Right lobe of liver (tissue), 6 donors: ENCODE measurements at regions not wholly inside any gene's neighbourhood (a gene's known extent, or its start where the extent isn't known, plus 50 kb on each side); places are given as distances from the start of the nearest gene placed in this dataset.

ENCODE experiments used
- ATAC-seq, 4 donors: fragments of 200-7000 bp; cut with Tn5 transposase; one replicate each; pipeline ENCODE4 v1.9.1; 2020; ENCODE audit warnings: mild to moderate bottlenecking in 4 of 4, moderate library complexity in 4 of 4
- DNase-seq, 3 donors: peaks; one replicate each; pipeline ENCODE4 v3.0.0-alpha.2; 2020
- H3K27ac ChIP-seq, 3 donors: fragments of 200-600 bp; one replicate each; pipeline ENCODE4 v1.8.0; 2022
- H3K27me3 ChIP-seq, 2 donors: fragments of 200-600 bp; one replicate each; pipeline ENCODE4 v1.8.0; 2022
- H3K36me3 ChIP-seq, 4 donors: fragments of 200-600 bp; sonication (generic) in 1 of 4; one replicate each; pipeline versions ENCODE4 v1.5.1 to v1.8.0; 2017 to 2022; ENCODE audit warnings: control low read depth in 1 of 4
- H3K4me1 ChIP-seq, 4 donors: fragments of 200-600 bp; sonication (generic) in 1 of 4; one replicate each; pipeline versions ENCODE4 v1.5.1 to v1.8.0; 2017 to 2022; ENCODE audit warnings: control low read depth in 1 of 4
- H3K4me3 ChIP-seq, 3 donors: fragments of 200-600 bp; one replicate each; pipeline ENCODE4 v1.8.0; 2022
- H3K9me3 ChIP-seq, 4 donors: fragments of 200-600 bp; sonication (generic) in 1 of 4; one replicate each; pipeline versions ENCODE4 v1.5.1 to v1.8.0; 2017 to 2022; ENCODE audit warnings: control low read depth in 1 of 4
- POLR2A ChIP-seq: fragments of 450-650 bp; IDR thresholded peaks from one replicate; pipeline ENCODE4 v1.6.1; 2017; ENCODE audit warnings: antibody characterized with exemption, mild to moderate bottlenecking
- WGBS: methylation state at CpG from one replicate; pipeline ENCODE4 v1.1.6; 2018; ENCODE audit warnings: low coverage, low lambda C conversion rate; ENCODE audit not compliant: insufficient coverage; ENCODE audit errors: missing lambda C conversion rate; 5-methylcytosine and 5-hydroxymethylcytosine counted together
- intact Hi-C, 2 donors: fragments of 100-400 bp; cut with DNase I; formaldehyde crosslinking; loops; one replicate each; pipeline versions ENCODE4 v1.11.2 to v1.14.1; 2022
- TF ChIP-seq, protein P1 (sequence below), 4 donors: fragments of 200-600 bp in 3 of 4; fragments of 450-650 bp in 1 of 4; IDR thresholded peaks; one replicate each; pipeline versions ENCODE4 v1.5.1 to v1.8.0; 2016 to 2022; ENCODE audit warnings: antibody characterized with exemption in 4 of 4, mild to moderate bottlenecking in 2 of 4
- donor health status: DM: no; HTN: yes; CAD: no.
- donor health status: DM: no; HTN: no; CAD: no.
- donor health status: DM: no; HTN: no; CAD: no.
- donor health status: DM: no; HTN: yes; CAD: no.
- donor health status: DM: no; HTN: yes; CAD: no.

DNA sequence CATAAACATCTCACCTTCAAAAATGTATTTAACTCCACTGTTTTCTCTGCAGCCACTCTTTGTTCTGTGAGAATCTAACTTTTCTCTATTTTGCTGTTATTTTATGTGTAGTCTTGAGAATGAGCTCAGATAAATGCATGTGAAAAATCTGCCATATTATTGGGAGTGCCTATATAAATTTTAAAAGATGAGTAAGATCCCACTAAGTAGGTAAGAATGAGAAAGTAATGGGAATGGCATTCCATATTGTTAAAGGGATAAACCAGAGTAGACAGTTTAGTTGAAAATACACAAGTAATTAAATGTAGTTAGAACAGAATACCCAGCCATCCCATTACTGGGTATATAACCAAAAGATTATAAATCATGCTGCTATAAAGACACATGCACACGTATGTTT is 817.2 kb downstream of the FAM181B start:
- no peaks in the 10 kb centered on the region for H3K9me3 ChIP-seq
- intact Hi-C loops = no loop called here
- no peak for DNase-seq
- TF ChIP-seq, protein P1, sequence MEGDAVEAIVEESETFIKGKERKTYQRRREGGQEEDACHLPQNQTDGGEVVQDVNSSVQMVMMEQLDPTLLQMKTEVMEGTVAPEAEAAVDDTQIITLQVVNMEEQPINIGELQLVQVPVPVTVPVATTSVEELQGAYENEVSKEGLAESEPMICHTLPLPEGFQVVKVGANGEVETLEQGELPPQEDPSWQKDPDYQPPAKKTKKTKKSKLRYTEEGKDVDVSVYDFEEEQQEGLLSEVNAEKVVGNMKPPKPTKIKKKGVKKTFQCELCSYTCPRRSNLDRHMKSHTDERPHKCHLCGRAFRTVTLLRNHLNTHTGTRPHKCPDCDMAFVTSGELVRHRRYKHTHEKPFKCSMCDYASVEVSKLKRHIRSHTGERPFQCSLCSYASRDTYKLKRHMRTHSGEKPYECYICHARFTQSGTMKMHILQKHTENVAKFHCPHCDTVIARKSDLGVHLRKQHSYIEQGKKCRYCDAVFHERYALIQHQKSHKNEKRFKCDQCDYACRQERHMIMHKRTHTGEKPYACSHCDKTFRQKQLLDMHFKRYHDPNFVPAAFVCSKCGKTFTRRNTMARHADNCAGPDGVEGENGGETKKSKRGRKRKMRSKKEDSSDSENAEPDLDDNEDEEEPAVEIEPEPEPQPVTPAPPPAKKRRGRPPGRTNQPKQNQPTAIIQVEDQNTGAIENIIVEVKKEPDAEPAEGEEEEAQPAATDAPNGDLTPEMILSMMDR (IDR thresholded peaks at IDR 0.05) = no peak
- TF ChIP-seq POLR2A = no peak
- no peak for ATAC-seq
- H3K27ac ChIP-seq = no peak overlapping the region
- 70% methylated on average over 1 of the region's 1 CpG for WGBS
- no peaks in the 10 kb centered on the region for H3K36me3 ChIP-seq
- H3K27me3 ChIP-seq = no peaks in the 10 kb centered on the region
- H3K4me1 ChIP-seq = no peaks in the 10 kb centered on the region
- H3K4me3 ChIP-seq = no peak overlapping the region

DNA sequence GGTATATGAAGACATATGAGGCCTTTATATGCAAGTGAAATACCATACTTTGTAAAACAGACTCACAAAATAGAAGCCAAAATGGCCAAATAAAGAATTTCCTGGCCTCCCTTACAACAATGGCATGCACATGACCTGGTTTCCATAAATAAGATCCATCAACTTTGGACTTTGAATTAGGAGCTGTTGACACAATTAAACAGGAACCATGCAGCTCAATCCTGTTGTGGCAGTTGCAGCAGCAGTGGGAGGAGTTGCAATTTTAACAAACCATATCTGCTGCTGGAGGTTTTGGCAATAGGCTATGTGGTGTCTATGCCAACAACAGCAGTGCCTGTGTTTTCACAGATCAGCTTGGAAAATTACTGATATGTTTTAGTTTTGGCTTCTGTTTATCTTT is 818.6 kb downstream of the FAM181B start:
- DNase-seq = peak in 2 of 3 donors; percentile 54 to 58
- ATAC-seq = peak; percentile 92 to 99 (median 96)
- Histone ChIP-seq H3K4me3 (no peak overlapping the region), H3K4me1 (no peaks in the 10 kb centered on the region), H3K27ac (no peak overlapping the region), H3K36me3 (no peaks in the 10 kb centered on the region), H3K9me3 (no peaks in the 10 kb centered on the region), H3K27me3 (no peaks in the 10 kb centered on the region)
- TF ChIP-seq, protein P1 (IDR thresholded peaks at IDR 0.05) = no peak
- TF ChIP-seq POLR2A = no peak
- intact Hi-C loops = no loop called here

GRCh38 chr11:81913793-81914192 is 819.9 kb downstream of the FAM181B start:
- intact Hi-C loops = no loop called here
- no peak for DNase-seq
- no CpG with 5 or more reads among the region's 1 CpG for WGBS

GRCh38 chr11:81907996-81908395 is 825.7 kb downstream of the FAM181B start:
- 25% methylated on average over 2 of the region's 2 CpGs for WGBS
- H3K27me3 ChIP-seq = no peaks in the 10 kb centered on the region

More at GRCh38 chr11:81913793-81914192, 819.9 kb downstream of the FAM181B start:
- TF ChIP-seq, protein P1 (IDR thresholded peaks at IDR 0.05) = no peak
- no peak for TF ChIP-seq POLR2A
- no peaks in the 10 kb centered on the region for H3K27me3 ChIP-seq
- ATAC-seq = no peak
- no peaks in the 10 kb centered on the region for H3K4me1 ChIP-seq
- no peaks in the 10 kb centered on the region for H3K9me3 ChIP-seq
- no peak overlapping the region for H3K27ac ChIP-seq
- no peaks in the 10 kb centered on the region for H3K36me3 ChIP-seq
- no peak overlapping the region for H3K4me3 ChIP-seq

More at GRCh38 chr11:81907996-81908395, 825.7 kb downstream of the FAM181B start:
- Histone ChIP-seq H3K36me3 (no peaks in the 10 kb centered on the region), H3K9me3 (no peaks in the 10 kb centered on the region), H3K27ac (no peak overlapping the region), H3K4me1 (no peaks in the 10 kb centered on the region), H3K4me3 (no peak overlapping the region)
- ATAC-seq = no peak
- intact Hi-C loops = no loop called here
- no peak for DNase-seq
- TF ChIP-seq, protein P1 (IDR thresholded peaks at IDR 0.05) = no peak
